ENCODE measurements at regions not wholly inside any gene's neighbourhood (a gene's known extent, or its start where the extent isn't known, plus 50 kb on each side); places are given as distances from the start of the nearest gene placed in this dataset.
"Not testable (repeated sequence)": the region's sequence is repeated elsewhere in the genome, so short reads cannot be mapped to it uniquely, and the experiment has no call there.

- DNase-seq: peak; percentile 65
Observed at GRCh38 chr5:162209005-162209605, 141.5 kb downstream of the GABRG2 start.

- no peak for DNase-seq
Observed at GRCh38 chr5:162214551-162214950, 147.0 kb downstream of the GABRG2 start.

GRCh38 chr5:162217037-162217436 lies 149.5 kb downstream of the GABRG2 start:
- DNase-seq: no peak

- DNase-seq: no peak
Observed at GRCh38 chr5:162221910-162222309, 154.3 kb downstream of the GABRG2 start.

GRCh38 chr5:162227075-162227474 lies 159.5 kb downstream of the GABRG2 start:
- no peak for DNase-seq

GRCh38 chr5:162230348-162230747 lies 162.8 kb downstream of the GABRG2 start:
- no peak for DNase-seq

GRCh38 chr5:162231522-162231921 lies 163.9 kb downstream of the GABRG2 start:
- DNase-seq: no peak

- DNase-seq: no peak
Observed at GRCh38 chr5:162240734-162241133, 173.2 kb downstream of the GABRG2 start.

GRCh38 chr5:162242416-162242815 lies 174.8 kb downstream of the GABRG2 start:
- no peak for DNase-seq

GRCh38 chr5:162243651-162244050 lies 176.1 kb downstream of the GABRG2 start:
- no peak for DNase-seq

GRCh38 chr5:162248107-162248713 lies 180.6 kb downstream of the GABRG2 start:
- no peak for DNase-seq

- DNase-seq: no peak
Observed at GRCh38 chr5:162256711-162257110, 189.1 kb downstream of the GABRG2 start.

GRCh38 chr5:162268694-162269481 lies 201.3 kb downstream of the GABRG2 start:
- no peak for DNase-seq

GRCh38 chr5:162272417-162272816 lies 204.8 kb downstream of the GABRG2 start:
- no peak for DNase-seq

- DNase-seq: no peak
Observed at GRCh38 chr5:162274679-162275078, 207.1 kb downstream of the GABRG2 start.

- DNase-seq: not testable (repeated sequence)
Observed at GRCh38 chr5:162275387-162275786, 207.8 kb downstream of the GABRG2 start.

- DNase-seq: no peak
Observed at GRCh38 chr5:162282191-162282590, 214.6 kb downstream of the GABRG2 start.

GRCh38 chr5:162283609-162284008 lies 216.0 kb downstream of the GABRG2 start:
- DNase-seq: no peak

GRCh38 chr5:162288647-162289296 lies 221.2 kb downstream of the GABRG2 start:
- DNase-seq: no peak

GRCh38 chr5:162289489-162289888 lies 221.9 kb downstream of the GABRG2 start:
- no peak for DNase-seq

- DNase-seq: no peak
Observed at GRCh38 chr5:162299793-162300192, 232.2 kb downstream of the GABRG2 start.

GRCh38 chr5:162301356-162301755 lies 233.8 kb downstream of the GABRG2 start:
- no peak for DNase-seq

GRCh38 chr5:162323466-162323865 lies 255.9 kb downstream of the GABRG2 start:
- DNase-seq: no peak

- DNase-seq: no peak
Observed at GRCh38 chr5:162324328-162324727, 256.8 kb downstream of the GABRG2 start.
